ENCODE measurements at regions not wholly inside any gene's neighbourhood (a gene's known extent, or its start where the extent isn't known, plus 50 kb on each side); places are given as distances from the start of the nearest gene placed in this dataset.

DNA sequence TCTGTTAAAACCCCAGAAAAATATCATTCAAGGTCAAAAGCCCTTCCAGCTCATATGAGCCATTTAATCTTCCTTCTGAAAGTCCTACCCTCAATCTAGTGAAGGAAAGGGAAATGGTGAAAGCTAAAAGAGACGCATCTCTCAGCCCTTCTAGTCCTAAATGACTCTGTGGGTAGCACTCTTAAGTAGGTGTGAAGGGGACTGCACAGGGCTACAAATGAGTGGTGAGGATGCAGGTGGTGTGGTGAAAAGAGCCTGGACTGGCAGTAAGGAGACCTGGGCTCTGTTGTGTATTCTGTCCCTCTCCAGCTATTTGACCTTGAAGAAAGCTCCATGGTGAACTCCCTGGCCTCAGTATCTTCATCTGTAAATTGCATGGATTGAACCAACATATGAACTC lies 671.8 kb upstream of the DIPK2B start:
- Histone ChIP-seq H3K27me3 (no peaks in the 10 kb centered on the region), H3K4me1 (no peaks in the 10 kb centered on the region), H3K27ac (no peak overlapping the region), H3K4me3 (no peak overlapping the region), H3K9me3 (no peaks in the 10 kb centered on the region), H3K36me3 (no peaks in the 10 kb centered on the region)
- ATAC-seq (no peak), DNase-seq (no peak)
- intact Hi-C loops (cut with DNase I): no loop called here
- WGBS (ENCODE audit: insufficient coverage, low coverage, low lambda C conversion rate, missing lambda C conversion rate): 40% methylated on average over 1 of the region's 1 CpG
- no peak for TF ChIP-seq POLR2A (IDR thresholded peaks at IDR 0.05)
- TF ChIP-seq, protein P1, sequence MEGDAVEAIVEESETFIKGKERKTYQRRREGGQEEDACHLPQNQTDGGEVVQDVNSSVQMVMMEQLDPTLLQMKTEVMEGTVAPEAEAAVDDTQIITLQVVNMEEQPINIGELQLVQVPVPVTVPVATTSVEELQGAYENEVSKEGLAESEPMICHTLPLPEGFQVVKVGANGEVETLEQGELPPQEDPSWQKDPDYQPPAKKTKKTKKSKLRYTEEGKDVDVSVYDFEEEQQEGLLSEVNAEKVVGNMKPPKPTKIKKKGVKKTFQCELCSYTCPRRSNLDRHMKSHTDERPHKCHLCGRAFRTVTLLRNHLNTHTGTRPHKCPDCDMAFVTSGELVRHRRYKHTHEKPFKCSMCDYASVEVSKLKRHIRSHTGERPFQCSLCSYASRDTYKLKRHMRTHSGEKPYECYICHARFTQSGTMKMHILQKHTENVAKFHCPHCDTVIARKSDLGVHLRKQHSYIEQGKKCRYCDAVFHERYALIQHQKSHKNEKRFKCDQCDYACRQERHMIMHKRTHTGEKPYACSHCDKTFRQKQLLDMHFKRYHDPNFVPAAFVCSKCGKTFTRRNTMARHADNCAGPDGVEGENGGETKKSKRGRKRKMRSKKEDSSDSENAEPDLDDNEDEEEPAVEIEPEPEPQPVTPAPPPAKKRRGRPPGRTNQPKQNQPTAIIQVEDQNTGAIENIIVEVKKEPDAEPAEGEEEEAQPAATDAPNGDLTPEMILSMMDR (IDR thresholded peaks at IDR 0.05): no peak

DNA sequence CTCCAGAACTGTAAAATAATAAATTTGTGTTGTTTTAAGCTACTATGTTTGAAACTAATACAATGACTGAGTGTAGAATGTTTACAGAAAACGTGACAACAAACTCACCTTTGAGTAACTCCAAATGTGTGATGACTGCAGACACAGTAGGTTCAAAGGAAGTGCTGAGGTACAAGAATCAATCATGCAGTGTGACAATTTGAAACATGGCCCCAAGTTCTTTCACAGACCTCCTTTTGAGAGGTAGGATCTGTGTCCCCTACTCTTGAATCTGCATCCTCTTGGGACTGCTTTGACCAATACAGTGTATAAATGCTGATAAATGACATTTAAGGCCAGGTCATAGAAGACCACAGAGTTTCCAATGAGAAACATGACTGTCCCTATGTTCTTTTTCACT lies 667.7 kb upstream of the DIPK2B start:
- H3K4me1 ChIP-seq: no peaks in the 10 kb centered on the region
- H3K27ac ChIP-seq: no peak overlapping the region
- no peak for TF ChIP-seq POLR2A (IDR thresholded peaks at IDR 0.05)
- TF ChIP-seq, protein P1 (IDR thresholded peaks at IDR 0.05): no peak
- no peaks in the 10 kb centered on the region for H3K36me3 ChIP-seq
- no peaks in the 10 kb centered on the region for H3K9me3 ChIP-seq
- ATAC-seq (no peak), DNase-seq (no peak)
- intact Hi-C loops (cut with DNase I): no loop called here
- 33% methylated on average over 1 of the region's 1 CpG for WGBS (ENCODE audit: insufficient coverage, low coverage, low lambda C conversion rate, missing lambda C conversion rate)
- no peaks in the 10 kb centered on the region for H3K27me3 ChIP-seq
- H3K4me3 ChIP-seq: no peak overlapping the region

DNA sequence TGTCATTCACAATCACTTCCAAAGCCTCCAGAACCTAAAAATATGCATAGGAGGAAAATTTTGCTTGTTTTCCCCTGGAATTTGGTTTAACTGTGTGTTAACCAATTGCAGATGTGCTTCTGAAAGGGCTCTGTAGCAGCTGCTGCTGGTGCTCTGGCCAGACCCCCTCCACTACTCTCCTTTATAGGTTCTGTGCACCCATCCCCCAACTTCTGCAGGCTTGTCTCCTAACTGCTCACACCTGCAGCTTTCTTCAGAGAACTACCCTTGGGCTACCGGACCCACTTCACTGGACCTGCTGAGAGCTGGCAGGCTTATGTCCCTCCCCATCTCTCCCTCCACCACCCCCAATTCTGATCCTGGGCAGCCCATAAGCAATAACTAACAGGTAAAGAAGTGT lies 662.1 kb upstream of the DIPK2B start:
- DNase-seq (no peak), ATAC-seq (no peak)
- no peak overlapping the region for H3K27ac ChIP-seq
- H3K4me1 ChIP-seq: no peaks in the 10 kb centered on the region
- TF ChIP-seq, protein P1 (IDR thresholded peaks at IDR 0.05): no peak
- TF ChIP-seq POLR2A (IDR thresholded peaks at IDR 0.05): no peak
- H3K4me3 ChIP-seq: no peak overlapping the region
- H3K9me3 ChIP-seq: no peaks in the 10 kb centered on the region
- no peaks in the 10 kb centered on the region for H3K36me3 ChIP-seq
- H3K27me3 ChIP-seq: no peaks in the 10 kb centered on the region
- no CpG with 5 or more reads among the region's 1 CpG for WGBS (ENCODE audit: insufficient coverage, low coverage, low lambda C conversion rate, missing lambda C conversion rate)
- intact Hi-C loops (cut with DNase I): no loop called here

DNA sequence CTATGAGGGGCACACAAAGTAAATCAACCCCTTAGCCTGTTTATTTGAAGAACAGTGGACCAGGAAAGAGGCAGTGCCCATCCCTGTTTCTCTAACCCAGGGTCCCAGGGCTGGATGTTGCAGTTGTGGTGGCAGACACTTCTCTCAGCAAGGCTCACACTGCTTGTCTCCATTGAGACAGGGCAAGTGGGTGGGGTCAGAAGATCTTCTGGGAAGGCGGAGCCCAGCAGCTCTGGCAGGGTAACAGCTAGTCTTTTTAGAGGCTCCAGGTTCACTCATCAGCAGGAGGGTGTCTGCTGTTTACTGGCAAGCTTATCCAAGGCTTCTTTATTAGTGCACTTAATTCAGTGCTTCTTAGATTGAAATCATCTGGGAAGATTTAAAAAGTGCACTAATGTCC lies 659.8 kb upstream of the DIPK2B start:
- Histone ChIP-seq H3K36me3 (no peaks in the 10 kb centered on the region), H3K4me1 (no peaks in the 10 kb centered on the region), H3K27ac (no peak overlapping the region), H3K27me3 (no peaks in the 10 kb centered on the region), H3K9me3 (no peaks in the 10 kb centered on the region), H3K4me3 (no peak overlapping the region)
- DNase-seq: no peak
- WGBS (ENCODE audit: insufficient coverage, low coverage, low lambda C conversion rate, missing lambda C conversion rate): no CpG with 5 or more reads among the region's 1 CpG
- TF ChIP-seq, protein P1 (IDR thresholded peaks at IDR 0.05): no peak
- TF ChIP-seq POLR2A (IDR thresholded peaks at IDR 0.05): no peak
- ATAC-seq: no peak
- intact Hi-C loops (cut with DNase I): no loop called here

DNA sequence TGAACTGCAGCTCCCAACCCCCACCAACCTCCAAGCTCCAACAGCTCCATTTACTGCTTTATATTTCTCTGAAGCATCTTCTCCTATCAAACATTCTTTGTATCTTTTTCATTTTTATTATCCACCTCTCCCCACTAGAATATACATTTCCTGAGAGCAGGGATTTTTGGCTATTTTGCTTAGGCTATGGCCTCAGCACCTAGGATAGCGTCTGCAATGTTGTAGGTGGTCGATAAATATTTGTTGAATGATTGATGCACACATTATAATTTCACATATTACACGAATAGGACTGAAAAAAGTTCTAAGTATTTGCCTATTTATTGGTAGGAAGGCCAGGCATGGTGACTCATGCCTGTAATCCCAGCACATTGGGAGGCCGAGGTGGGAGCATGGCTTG lies 658.7 kb upstream of the DIPK2B start:
- Histone ChIP-seq H3K36me3 (no peaks in the 10 kb centered on the region), H3K27me3 (peaks cover 0 to under 1% of the 10 kb centered on the region in 2 donors), H3K4me3 (no peak overlapping the region), H3K9me3 (no peaks in the 10 kb centered on the region), H3K4me1 (no peaks in the 10 kb centered on the region), H3K27ac (no peak overlapping the region)
- intact Hi-C loops (cut with DNase I): no loop called here
- no peak for DNase-seq
- WGBS (ENCODE audit: insufficient coverage, low coverage, low lambda C conversion rate, missing lambda C conversion rate): 57% methylated on average over 4 of the region's 4 CpGs
- no peak for ATAC-seq
- TF ChIP-seq, protein P1 (IDR thresholded peaks at IDR 0.05): no peak
- no peak for TF ChIP-seq POLR2A (IDR thresholded peaks at IDR 0.05)
